Muscle of arm (tissue), 1 donor: ENCODE measurements at regions not wholly inside any gene's neighbourhood (a gene's known extent, or its start where the extent isn't known, plus 50 kb on each side); places are given as distances from the start of the nearest gene placed in this dataset.
"Not testable (repeated sequence)": the region's sequence is repeated elsewhere in the genome, so short reads cannot be mapped to it uniquely, and the experiment has no call there.

Experiments used
- DNase-seq: peaks from one replicate; pipeline ENCODE4 v3.0.0-alpha.2; 2013

DNA sequence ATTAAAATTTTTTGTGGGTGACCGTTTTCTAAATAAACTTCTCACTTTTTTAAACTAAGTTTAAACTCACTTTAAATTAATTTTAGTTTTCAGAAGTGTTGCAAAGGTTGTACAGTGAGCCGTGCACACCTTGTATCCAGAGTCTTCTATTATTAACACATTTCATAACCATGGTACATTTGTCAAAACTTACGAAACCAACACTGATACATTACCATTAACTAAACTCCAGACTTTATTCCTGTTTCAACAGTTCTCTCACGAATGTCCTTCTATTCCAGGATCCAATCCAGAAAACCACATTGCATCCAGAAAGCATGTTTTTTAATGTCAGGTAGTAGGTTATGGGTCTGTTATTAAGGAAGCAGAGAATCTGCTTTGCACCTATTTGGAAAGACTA is 319.9 kb downstream of the CBLN4 start:
- no peak for DNase-seq

DNA sequence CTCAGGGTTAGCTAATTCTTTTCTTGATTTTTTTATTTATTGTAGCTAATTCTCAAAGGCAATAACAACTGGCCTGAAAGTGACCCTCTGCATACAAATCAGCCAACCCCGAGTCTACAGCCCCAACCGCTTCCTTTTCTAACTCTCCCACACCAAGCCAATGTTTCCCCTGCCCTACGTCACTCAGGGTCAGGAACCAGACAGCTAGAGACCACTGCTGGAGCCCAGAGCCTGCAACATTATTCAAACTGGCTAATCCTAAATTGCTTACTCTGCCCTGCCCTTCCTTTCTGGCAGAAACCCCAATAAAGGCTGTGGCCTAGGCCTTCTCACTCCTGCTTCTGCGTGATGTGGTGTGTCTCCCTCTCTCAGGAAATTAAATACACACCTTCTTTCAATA is 320.7 kb downstream of the CBLN4 start:
- no peak for DNase-seq

DNA sequence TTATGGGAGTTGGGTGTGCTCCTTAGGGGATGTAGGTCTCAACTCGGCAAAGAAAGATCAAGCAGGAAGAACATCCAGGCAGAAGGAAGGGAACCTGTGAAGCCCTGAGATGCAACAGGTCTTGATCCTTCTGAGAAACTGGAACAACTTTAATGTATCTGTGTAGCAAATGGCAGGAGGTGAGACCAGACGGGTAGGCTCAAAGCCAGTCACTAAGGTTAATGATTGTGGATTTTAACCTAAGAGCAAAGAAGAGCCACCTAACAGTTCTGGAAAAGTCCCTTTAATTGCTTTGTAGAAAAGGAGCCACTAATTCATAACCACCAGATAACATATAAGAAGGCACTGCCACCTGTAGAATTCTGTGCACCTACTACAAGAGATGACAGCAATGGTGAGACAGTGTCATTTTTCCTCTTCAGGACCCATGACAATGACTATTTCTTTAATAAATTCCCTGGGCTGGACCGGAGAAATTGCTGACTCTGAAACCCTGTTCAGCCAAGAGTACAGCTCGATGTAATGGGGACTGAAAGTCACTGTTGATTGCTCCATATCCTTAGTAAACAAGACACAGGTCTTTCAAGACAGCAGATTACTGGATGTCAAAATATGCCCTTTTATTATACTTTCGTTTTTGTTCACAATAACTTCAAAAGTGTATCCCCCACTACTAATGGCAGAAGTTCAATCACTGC is 326.2 kb downstream of the CBLN4 start:
- no peak for DNase-seq

DNA sequence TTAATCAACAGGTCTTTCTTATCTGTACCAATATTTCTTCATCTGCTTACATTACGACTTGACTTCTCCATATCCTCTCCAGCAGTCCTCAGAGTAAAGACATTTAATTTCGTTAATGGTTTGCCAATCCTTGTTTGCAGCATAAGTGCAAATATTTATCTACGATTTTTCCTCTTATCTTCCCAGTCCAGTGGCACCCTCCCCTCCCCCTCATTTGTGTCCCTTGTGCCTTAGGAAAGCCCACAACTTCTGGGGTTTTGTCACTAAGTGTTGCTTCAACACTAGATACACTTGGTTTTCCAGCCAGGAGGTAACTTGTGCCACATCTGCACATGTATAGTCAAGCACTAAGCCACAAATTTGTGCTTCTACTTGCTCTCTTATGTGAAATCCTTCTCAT is 327.2 kb downstream of the CBLN4 start:
- no peak for DNase-seq

DNA sequence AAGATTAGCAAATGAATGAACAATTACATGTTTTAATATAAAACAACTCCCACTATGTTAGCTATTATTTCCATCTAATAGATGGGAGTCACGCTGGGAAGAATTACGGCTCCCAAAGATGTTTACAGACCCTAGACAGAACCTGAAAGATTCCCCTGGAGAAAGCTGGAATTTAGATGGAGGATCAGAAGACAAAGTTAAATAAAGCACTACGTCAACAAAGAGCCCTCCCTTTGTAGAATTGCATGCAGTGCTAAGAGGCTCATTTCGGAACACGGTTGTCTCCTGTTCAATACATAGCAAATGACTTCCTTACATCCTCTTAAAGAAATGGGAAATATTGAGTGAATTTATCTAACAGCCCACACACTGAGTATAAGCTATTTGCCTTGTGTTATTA is 328.3 kb downstream of the CBLN4 start:
- DNase-seq, result no peak

DNA sequence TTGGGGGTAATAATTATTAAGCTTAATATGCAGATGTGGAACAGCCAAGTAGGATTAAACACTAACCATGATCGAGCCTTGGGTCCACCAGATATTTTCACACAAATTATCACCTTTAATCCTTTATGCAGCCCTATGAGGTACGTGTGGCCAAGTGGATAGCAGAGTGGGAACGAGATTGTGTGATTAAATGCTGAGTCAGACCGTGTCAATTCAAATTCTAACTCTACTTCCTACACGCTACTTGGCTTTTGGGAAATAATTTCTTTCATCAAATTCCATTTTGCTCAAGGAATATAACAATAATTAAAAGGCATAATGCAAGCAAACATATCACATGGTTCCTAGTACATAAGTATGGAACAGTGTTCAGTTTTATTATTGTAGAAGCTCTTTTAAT is 329.2 kb downstream of the CBLN4 start:
- no peak for DNase-seq

DNA sequence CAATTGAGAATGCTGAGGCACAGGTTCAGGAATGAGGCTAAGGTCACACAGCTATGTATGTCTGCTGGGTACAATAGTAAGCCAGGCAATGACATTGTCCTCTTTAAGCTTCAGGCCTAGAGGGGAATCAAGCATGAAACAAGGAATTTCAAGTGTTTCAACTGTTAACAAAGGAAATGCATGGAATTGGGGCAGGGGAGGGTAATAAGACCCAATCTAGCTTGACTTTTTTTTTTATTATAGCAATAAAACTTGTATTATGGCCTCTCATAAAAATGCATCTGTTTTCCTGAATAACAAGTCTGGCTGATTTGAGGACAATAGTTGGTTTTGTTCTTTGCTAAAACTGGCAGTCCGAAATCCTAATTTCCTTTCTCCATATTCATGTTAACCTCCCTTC is 336.7 kb downstream of the CBLN4 start:
- DNase-seq, result no peak

DNA sequence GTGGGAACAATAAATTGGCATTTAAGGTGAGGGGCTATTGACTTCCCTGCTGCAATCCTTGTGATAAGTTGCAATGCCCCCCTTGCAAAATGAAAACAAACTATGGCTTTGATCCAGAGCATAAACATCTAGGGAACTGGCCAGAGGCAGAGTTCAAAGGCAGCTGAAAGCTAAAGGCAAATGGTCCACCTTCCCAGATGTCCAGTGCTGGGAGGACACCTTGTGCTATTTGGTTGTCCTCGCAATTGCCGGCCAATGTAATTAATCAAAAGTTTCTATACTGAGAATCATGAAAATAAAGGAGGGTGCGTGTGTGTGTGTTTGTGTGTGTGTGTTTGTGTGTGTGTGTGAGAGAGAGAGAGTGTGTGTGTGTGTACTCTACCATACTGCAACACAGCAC is 337.4 kb downstream of the CBLN4 start:
- no peak for DNase-seq

DNA sequence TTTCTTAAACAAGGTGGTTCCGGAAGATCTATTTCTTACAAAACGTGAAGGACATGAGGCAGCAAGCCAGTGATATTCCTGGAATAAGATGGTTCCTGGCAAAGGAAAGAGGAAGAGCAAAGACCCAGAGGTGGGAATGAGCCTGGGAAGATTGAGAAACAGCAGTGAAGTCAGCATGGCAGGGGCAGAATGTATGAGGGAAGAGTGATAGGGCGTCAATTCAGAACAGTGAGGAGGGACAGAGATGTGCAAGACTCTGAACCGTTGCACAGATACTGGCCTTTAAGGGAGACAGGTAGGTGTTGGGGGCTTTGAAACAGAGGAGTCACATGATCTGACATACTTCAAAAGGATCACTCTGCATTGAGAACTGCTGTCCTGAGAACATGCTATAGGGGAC is 338.3 kb downstream of the CBLN4 start:
- DNase-seq, result no peak

DNA sequence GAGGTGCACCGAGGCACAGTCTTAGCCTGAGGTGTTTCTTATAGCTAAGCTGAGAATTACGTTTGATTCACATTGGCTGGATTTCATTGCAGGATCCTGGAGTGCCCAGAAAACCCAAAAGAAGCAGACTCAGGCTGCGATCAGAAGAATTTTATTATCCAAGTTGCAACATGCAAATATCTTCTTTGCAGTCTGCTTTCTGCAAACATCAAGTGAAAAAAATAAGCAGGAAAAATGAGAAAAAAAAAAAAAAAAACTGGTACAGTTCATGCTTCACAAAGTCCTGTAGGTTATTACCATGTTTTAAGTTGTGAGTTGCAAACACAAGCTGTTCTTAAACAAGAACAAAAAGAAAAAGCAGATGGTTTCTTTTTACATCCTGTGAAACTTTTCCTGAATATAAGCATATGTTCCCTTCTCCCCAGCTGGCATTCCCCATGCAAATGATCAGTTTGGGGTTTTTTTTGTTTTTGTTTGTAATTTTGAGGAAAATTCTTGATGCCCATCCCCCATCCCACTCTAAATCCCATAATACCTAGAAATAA is 349.0 kb downstream of the CBLN4 start:
- no peak for DNase-seq

DNA sequence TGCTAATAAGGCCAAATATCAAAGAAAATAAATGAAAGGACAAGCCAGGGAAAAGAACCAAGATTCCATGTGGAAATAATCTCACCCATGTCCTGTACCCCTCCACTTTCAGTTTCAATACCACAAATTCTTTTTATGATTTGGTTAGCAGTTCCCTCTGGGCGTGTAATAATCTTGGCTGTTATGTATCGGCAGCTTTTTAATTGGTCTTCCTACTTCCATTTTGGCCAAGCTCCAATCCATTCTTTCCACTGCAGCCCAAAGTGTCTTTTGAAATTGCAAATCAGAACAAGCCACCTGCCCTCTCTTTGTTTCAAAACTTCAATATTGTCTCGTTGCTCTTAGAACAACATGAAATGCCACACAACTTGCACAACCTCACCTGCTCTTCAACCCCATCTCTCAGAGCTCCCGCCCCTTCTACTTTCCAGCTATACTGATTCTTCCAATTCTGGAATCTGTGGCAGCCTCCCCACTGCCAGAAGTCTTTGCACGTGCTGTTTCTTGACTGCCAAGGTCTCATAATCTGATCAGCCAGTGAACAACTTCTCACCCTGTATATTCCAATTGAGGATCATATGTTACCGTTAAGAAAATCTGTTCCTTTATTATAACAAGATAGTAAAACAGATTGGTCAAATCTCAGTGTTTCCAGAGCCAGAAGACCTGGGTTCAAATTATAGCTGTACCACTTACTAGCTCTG is 354.5 kb downstream of the CBLN4 start:
- DNase-seq, result no peak

DNA sequence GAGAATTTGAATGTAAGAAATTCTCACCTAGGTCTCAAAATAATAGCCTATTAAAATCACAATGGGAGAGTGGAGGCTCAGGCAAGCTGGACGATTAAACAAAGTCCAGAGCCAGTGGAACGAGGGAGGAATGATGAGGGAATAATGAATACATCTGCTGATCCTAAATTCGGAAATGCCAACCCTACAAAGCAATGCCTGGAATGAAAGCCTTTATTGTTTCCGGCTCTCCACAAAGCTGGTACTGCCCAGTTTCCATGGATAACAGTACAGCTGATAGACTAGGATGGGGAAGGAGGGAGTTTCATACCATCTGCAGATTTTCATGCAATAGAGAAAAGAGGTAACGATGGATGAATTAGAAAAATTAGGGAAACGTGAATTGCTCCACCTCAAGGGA is 356.1 kb downstream of the CBLN4 start:
- DNase-seq, result no peak

DNA sequence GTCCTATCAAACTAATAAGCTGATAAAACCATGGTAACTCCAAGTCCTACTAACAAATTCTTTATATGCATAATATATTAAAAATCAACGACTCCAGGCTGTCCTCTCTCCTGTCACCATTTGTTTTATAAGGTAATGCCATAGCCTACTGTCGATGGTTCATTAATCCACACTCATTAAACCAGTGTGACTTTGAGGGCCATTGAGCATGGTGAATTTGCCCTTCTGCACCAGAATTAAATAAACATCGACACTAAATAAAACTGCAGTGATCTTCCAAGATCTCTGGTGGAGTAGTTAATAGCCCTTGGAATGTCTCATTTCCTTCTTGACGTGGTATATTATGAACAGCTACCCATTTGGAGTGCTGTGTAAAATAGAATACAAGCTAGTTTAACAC is 358.5 kb downstream of the CBLN4 start:
- DNase-seq, result no peak

DNA sequence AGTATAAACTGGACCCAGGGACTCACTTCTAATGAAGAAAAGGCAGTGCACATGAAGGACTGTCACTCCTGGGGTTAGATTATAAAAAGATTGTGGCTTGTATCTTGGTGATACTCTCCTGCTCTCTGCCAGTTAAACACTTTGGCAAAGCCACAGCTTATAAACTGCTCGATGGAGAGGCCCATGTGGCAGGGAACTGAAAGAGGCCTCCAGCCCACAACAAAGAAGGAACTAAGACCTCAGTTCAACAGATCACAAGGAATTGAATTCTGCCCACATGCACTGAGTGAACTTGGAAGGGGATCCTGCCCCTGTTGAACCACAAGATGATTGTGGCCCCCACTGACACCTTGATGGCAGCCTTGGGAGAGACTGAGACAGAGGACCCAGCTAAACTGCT is 363.8 kb downstream of the CBLN4 start:
- no peak for DNase-seq

DNA sequence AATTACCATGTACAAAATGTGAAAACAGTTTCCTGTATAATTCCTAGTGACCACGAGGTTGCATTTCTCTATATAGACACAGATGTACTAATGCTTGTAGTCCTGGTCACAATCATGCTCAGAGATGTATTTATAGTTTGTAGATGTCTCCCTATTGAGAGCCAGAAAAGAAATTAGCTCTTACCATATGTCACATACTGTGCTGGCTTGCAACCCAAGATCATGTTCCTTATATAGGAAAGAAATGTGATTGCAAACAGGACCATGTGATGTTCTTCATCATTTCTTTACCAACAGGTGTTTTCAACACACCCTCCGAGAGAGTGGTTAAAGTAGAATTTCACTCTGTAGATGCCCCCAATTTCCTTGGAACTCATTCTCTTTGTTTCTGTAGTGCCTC is 369.4 kb downstream of the CBLN4 start:
- no peak for DNase-seq

DNA sequence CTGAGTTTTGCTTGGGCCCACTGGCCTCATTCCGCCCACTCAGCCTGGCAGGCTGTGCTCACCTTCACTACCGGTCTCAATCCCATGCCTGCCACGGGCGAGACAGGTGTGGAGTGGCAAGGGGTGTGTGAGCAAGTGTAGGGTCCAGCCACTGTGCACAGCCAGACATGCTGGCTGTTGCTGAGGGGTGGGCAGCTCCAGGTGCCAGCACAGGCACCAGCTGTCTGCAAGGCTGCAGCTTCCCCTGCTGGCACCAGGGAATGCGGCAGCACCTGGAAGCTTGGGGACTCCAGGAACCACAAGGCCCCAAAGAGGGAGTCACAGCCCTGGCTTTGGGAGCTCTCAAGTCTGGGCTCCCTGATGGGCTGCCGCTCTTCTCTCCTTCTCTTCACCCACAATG is 372.7 kb downstream of the CBLN4 start:
- no peak for DNase-seq

DNA sequence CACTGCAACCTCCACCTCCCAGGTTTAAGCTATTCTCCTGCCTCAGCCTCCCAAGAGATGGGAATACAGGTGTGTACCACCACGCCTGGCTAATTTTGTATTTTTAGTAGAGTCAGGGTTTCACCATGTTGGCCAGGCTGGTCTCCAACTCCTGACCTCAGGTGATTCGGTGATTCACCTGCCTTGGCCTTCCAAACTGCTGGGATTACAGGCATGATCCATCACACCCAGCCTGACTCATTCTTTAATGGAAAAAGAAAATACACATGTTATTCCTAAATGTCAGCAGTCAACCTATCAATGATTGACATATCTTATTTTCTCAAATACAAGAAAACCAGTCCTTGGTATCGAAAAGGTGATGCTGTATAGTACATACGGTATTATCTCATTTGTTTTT is 376.2 kb downstream of the CBLN4 start:
- DNase-seq, result not testable (repeated sequence)

DNA sequence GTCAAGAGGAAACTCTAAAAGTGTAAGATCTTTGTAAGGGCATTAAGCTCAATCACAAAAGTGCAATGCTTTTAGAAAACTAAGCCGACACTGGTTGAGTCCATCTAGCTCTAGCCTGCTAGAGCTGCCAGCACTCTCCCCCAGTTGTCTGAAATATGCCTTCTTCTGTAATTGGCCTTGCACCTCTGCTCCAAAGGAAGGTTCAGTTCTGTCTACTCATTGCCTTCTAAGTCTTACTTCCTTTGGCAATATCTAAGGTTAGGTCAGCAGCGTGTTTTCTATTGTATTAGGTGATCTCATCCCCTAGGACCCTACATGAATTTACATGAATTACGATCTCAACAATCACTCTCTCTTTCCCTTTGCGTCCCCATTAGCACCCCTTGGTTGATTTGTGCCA is 378.6 kb downstream of the CBLN4 start:
- no peak for DNase-seq

DNA sequence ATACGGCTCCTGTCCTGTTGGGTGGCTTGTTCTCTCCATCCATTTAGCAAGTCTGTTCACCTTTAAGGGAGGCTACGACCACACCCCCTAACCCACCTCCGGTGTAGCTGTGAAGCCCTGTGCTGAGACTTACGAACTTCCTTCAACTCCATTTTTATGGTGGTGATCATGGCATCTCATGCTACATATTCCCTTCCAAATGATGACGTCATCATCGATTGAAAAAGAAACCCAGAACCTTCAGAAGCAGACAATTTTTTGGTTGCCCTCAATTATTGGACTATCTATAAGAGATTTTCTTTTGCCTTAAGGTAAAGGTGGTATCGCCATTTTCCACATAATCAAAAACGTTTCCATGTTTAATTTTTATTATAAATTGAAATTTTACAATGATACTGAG is 389.0 kb downstream of the CBLN4 start:
- DNase-seq, result no peak

DNA sequence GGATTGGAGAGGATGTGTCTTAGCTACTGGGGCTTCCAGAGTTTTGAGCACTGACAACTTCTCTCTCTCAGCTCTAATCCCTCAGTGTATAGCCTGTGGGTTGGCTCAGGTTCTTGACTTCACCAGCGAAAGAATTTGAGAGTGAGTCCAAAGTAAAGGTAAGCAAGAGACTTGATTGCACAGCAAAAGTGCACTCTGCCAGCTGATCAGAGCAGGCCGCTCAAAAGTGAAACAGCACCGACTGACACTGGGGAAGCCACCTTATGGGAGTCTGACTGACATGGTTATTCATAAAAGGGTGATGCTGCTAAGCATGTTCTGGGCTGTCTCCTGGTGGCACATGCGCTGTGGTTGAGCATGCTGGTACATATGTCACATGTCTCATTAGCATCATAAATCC is 389.5 kb downstream of the CBLN4 start:
- DNase-seq, result no peak

DNA sequence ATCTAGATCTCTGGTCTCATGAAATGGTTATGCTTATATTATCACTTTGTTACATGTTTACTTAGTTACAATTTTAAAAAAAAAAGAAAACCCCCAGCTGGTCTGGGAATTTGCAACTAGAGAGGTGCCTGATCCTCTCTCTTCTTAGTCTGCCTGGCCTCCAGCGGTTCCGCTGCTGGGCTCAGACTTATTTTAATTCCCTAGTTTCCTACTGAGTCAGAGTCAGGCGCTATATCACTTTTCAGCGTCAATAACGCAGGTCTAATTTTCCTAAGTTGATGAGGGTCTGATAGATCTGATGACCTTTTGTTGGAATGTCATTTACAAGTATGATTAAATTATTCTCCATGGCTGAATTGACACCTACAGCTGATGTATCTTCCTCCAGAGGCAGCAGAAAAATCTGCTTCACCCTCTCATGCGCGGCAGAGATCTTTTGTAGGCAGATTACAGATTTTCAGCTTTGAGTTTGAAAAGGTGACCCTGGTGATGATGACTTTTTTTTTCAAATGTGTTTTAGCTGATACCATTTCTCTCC is 391.0 kb downstream of the CBLN4 start:
- no peak for DNase-seq

DNA sequence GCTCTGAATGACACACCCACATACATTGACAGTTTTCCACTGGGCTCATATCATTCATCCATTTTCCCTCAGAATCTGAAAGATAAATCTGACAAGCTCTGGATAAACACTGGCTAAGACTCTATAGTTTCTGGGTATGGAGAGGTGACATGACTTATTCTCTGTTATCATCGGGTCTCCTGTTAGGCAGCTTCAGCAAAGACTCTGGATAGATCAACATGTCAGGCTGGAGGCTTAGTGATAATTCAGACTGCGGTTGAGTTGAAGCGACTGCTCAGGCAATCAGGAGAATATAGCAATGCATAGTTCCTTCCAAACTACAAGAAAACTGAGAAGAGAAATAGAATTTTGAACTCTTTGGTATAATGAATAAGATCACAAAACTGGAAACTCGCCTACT is 394.6 kb downstream of the CBLN4 start:
- no peak for DNase-seq

DNA sequence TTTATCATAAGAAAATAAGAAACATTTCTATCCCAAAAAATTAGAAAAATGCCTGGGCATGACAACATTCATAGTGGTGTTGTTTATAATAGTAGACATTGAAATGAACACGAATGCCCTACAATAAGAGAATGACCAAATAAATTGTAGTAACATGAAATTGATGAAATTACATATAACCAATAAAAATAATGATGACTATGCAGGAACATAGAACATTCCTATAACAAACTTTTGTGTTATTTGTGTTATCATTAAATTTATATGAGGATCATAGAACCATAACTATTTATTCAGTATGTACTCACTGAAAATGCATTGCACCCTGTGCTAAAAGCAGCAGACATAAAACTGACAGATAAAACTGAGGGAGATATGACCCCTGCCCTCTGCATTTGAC is 399.7 kb downstream of the CBLN4 start:
- DNase-seq, result no peak

DNA sequence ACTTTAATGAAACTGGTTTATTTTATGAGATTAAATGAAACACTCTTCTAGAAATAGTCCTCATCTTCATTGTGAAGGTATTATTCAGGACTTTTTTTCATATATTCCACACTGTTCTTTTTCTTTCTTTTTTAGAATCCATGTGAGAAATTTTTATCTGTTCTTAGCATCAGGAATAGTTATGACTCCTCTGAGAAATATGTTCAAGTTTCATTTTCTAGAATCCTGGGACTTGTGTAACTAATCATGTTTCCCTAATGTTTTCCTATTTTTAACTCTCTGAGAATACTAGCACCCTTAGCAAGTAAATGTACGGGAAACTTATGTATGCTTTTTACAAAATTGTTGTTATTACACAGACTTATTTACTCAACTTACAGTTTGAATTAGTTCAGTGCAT is 407.8 kb downstream of the CBLN4 start:
- DNase-seq, result no peak
